ENCODE measurements at regions not wholly inside any gene's neighbourhood (a gene's known extent, or its start where the extent isn't known, plus 50 kb on each side); places are given as distances from the start of the nearest gene placed in this dataset.

DNA sequence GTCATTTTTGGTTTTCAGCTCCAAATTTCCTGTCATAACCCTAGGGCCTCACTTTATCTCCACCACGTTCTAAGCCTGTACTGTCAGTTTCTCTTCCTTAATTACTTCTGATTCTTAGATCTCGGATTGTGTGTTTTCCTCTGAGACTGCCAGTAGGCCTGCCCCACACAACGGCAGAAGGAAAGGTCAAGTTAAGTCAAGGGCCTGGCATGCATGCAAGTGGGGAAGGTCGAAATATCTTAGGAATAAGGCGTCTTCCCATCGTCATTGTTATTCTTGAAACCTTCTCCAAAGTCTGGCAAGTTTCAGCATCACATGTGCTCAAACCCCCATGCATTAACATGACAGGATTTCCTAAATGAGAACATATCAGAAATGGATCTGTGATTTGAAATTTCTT is 203.5 kb upstream of the TSHZ2 start:
- TF ChIP-seq, protein P1, sequence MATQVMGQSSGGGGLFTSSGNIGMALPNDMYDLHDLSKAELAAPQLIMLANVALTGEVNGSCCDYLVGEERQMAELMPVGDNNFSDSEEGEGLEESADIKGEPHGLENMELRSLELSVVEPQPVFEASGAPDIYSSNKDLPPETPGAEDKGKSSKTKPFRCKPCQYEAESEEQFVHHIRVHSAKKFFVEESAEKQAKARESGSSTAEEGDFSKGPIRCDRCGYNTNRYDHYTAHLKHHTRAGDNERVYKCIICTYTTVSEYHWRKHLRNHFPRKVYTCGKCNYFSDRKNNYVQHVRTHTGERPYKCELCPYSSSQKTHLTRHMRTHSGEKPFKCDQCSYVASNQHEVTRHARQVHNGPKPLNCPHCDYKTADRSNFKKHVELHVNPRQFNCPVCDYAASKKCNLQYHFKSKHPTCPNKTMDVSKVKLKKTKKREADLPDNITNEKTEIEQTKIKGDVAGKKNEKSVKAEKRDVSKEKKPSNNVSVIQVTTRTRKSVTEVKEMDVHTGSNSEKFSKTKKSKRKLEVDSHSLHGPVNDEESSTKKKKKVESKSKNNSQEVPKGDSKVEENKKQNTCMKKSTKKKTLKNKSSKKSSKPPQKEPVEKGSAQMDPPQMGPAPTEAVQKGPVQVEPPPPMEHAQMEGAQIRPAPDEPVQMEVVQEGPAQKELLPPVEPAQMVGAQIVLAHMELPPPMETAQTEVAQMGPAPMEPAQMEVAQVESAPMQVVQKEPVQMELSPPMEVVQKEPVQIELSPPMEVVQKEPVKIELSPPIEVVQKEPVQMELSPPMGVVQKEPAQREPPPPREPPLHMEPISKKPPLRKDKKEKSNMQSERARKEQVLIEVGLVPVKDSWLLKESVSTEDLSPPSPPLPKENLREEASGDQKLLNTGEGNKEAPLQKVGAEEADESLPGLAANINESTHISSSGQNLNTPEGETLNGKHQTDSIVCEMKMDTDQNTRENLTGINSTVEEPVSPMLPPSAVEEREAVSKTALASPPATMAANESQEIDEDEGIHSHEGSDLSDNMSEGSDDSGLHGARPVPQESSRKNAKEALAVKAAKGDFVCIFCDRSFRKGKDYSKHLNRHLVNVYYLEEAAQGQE (IDR thresholded peaks at IDR 0.05): no peak
- TF ChIP-seq, protein P2, sequence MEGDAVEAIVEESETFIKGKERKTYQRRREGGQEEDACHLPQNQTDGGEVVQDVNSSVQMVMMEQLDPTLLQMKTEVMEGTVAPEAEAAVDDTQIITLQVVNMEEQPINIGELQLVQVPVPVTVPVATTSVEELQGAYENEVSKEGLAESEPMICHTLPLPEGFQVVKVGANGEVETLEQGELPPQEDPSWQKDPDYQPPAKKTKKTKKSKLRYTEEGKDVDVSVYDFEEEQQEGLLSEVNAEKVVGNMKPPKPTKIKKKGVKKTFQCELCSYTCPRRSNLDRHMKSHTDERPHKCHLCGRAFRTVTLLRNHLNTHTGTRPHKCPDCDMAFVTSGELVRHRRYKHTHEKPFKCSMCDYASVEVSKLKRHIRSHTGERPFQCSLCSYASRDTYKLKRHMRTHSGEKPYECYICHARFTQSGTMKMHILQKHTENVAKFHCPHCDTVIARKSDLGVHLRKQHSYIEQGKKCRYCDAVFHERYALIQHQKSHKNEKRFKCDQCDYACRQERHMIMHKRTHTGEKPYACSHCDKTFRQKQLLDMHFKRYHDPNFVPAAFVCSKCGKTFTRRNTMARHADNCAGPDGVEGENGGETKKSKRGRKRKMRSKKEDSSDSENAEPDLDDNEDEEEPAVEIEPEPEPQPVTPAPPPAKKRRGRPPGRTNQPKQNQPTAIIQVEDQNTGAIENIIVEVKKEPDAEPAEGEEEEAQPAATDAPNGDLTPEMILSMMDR (IDR thresholded peaks at IDR 0.05; ENCODE audit: low read depth, low read length, missing input control): no peak
- TF ChIP-seq, protein P3, sequence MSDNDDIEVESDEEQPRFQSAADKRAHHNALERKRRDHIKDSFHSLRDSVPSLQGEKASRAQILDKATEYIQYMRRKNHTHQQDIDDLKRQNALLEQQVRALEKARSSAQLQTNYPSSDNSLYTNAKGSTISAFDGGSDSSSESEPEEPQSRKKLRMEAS (IDR thresholded peaks at IDR 0.05): no peak
